ENCODE measurements at regions not wholly inside any gene's neighbourhood (a gene's known extent, or its start where the extent isn't known, plus 50 kb on each side); places are given as distances from the start of the nearest gene placed in this dataset.

DNA sequence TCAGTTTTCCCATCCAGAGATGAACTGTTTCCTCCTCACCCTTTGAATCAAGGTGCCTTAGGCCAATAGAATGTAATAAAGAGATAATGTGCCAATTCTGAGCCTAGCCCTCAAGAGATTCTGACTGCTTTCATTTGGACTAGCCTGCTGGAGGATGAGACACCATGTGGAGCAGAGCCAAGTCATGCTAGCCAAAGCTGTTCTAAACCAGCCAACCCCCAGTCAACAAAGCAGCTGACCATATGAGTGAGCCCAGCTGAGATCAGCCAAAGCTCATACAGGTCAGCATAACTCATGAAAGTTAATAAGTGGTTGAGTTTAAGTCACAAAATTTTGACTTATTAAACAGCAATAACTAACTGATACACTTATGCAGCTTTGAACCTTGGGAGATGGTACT lies 66.7 kb upstream of the DBX1 start:
- ATAC-seq (ENCODE audit: insufficient read depth, low read depth), result no peak
- Histone ChIP-seq H3K4me2 (ENCODE audit: insufficient read depth, low read length) (no peak overlapping the region), H3K79me2 (ENCODE audit: insufficient read depth, low read length) (no peaks in the 10 kb centered on the region), H3K9ac (ENCODE audit: low read depth, low read length) (no peak overlapping the region), H3K27me3 (ENCODE audit: insufficient read depth, low read length, poor library complexity) (no peaks in the 10 kb centered on the region), H3K27ac (ENCODE audit: low read length) (no peak overlapping the region), H3K36me3 (ENCODE audit: insufficient read depth, low read length) (no peaks in the 10 kb centered on the region), H3K4me1 (ENCODE audit: insufficient read depth, low read length) (no peaks in the 10 kb centered on the region), H4K20me1 (ENCODE audit: insufficient read depth, low read length) (no peaks in the 10 kb centered on the region), H3K4me3 (ENCODE audit: low read depth in 1 of 2, low read length in 2 of 2) (no peak overlapping the region), H3K9me3 (ENCODE audit: insufficient read depth, low read length, severe bottlenecking) (no peaks in the 10 kb centered on the region), H2AFZ (ENCODE audit: low read depth, low read length) (no peak overlapping the region)
- no peak for TF ChIP-seq EZH2 (IDR thresholded peaks at IDR 0.05; ENCODE audit: borderline replicate concordance, low read depth, low read length, severe bottlenecking)
- DNase-seq, result no peak

- no peak for TF ChIP-seq EZH2 (IDR thresholded peaks at IDR 0.05; ENCODE audit: borderline replicate concordance, low read depth, low read length, severe bottlenecking)
- TF ChIP-seq, protein P1, sequence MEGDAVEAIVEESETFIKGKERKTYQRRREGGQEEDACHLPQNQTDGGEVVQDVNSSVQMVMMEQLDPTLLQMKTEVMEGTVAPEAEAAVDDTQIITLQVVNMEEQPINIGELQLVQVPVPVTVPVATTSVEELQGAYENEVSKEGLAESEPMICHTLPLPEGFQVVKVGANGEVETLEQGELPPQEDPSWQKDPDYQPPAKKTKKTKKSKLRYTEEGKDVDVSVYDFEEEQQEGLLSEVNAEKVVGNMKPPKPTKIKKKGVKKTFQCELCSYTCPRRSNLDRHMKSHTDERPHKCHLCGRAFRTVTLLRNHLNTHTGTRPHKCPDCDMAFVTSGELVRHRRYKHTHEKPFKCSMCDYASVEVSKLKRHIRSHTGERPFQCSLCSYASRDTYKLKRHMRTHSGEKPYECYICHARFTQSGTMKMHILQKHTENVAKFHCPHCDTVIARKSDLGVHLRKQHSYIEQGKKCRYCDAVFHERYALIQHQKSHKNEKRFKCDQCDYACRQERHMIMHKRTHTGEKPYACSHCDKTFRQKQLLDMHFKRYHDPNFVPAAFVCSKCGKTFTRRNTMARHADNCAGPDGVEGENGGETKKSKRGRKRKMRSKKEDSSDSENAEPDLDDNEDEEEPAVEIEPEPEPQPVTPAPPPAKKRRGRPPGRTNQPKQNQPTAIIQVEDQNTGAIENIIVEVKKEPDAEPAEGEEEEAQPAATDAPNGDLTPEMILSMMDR (IDR thresholded peaks at IDR 0.05; ENCODE audit: borderline replicate concordance, extremely low read depth, low read length, poor library complexity, severe bottlenecking), result no peak
- no peak overlapping the region for H3K9ac ChIP-seq (ENCODE audit: low read depth, low read length)
- H3K36me3 ChIP-seq (ENCODE audit: insufficient read depth, low read length), result no peaks in the 10 kb centered on the region
- DNase-seq, result no peak
- H4K20me1 ChIP-seq (ENCODE audit: insufficient read depth, low read length), result no peaks in the 10 kb centered on the region
- no peak overlapping the region for H2AFZ ChIP-seq (ENCODE audit: low read depth, low read length)
- ATAC-seq (ENCODE audit: insufficient read depth, low read depth), result no peak
- no peaks in the 10 kb centered on the region for H3K4me1 ChIP-seq (ENCODE audit: insufficient read depth, low read length)
- no peaks in the 10 kb centered on the region for H3K79me2 ChIP-seq (ENCODE audit: insufficient read depth, low read length)
- H3K4me3 ChIP-seq (ENCODE audit: low read depth in 1 of 2, low read length in 2 of 2), result no peak overlapping the region
- no peak overlapping the region for H3K4me2 ChIP-seq (ENCODE audit: insufficient read depth, low read length)
- H3K9me3 ChIP-seq (ENCODE audit: insufficient read depth, low read length, severe bottlenecking), result no peaks in the 10 kb centered on the region
- H3K27ac ChIP-seq (ENCODE audit: low read length), result no peak overlapping the region
- no peaks in the 10 kb centered on the region for H3K27me3 ChIP-seq (ENCODE audit: insufficient read depth, low read length, poor library complexity)
Observed at GRCh38 chr11:20221566-20221965, 61.3 kb upstream of the DBX1 start.

DNA sequence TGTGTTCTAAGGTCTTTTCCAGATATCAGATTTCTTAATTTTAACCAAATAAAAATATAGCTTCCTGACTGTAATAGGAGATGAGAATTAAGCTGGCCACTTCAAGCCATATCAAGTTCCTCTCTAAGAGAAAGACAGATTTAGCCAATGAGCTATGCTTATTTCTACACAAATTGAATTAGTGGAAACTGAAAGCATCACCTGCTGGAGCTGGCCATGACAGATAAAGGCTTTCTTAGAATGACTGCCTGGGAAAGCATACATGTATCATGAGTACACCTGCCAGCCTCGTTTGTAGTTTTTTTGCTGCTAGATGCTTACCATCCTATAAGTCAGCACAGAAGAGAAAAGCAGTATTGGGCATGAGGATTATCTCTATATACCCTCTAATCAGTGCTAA lies 53.5 kb upstream of the DBX1 start:
- no peaks in the 10 kb centered on the region for H4K20me1 ChIP-seq (ENCODE audit: insufficient read depth, low read length)
- no peaks in the 10 kb centered on the region for H3K27me3 ChIP-seq (ENCODE audit: insufficient read depth, low read length, poor library complexity)
- H3K79me2 ChIP-seq (ENCODE audit: insufficient read depth, low read length), result no peaks in the 10 kb centered on the region
- H3K4me3 ChIP-seq (ENCODE audit: low read depth in 1 of 2, low read length in 2 of 2), result no peak overlapping the region
- DNase-seq, result no peak
- no peaks in the 10 kb centered on the region for H3K9me3 ChIP-seq (ENCODE audit: insufficient read depth, low read length, severe bottlenecking)
- H3K36me3 ChIP-seq (ENCODE audit: insufficient read depth, low read length), result no peaks in the 10 kb centered on the region
- H3K4me2 ChIP-seq (ENCODE audit: insufficient read depth, low read length), result no peak overlapping the region
- H3K27ac ChIP-seq (ENCODE audit: low read length), result no peak overlapping the region
- no peak overlapping the region for H3K9ac ChIP-seq (ENCODE audit: low read depth, low read length)
- no peak overlapping the region for H2AFZ ChIP-seq (ENCODE audit: low read depth, low read length)
- H3K4me1 ChIP-seq (ENCODE audit: insufficient read depth, low read length), result no peaks in the 10 kb centered on the region
- no peak for ATAC-seq (ENCODE audit: insufficient read depth, low read depth)
- TF ChIP-seq EZH2 (IDR thresholded peaks at IDR 0.05; ENCODE audit: borderline replicate concordance, low read depth, low read length, severe bottlenecking), result no peak

GRCh38 chr11:20211691-20212090 lies 51.4 kb upstream of the DBX1 start:
- no peak overlapping the region for H2AFZ ChIP-seq (ENCODE audit: low read depth, low read length)
- no peaks in the 10 kb centered on the region for H3K9me3 ChIP-seq (ENCODE audit: insufficient read depth, low read length, severe bottlenecking)
- H3K4me1 ChIP-seq (ENCODE audit: insufficient read depth, low read length), result no peaks in the 10 kb centered on the region
- no peaks in the 10 kb centered on the region for H3K27me3 ChIP-seq (ENCODE audit: insufficient read depth, low read length, poor library complexity)
- H3K79me2 ChIP-seq (ENCODE audit: insufficient read depth, low read length), result no peaks in the 10 kb centered on the region
- DNase-seq, result no peak
- no peak overlapping the region for H3K9ac ChIP-seq (ENCODE audit: low read depth, low read length)
- H3K4me3 ChIP-seq (ENCODE audit: low read depth in 1 of 2, low read length in 2 of 2), result no peak overlapping the region
- H3K4me2 ChIP-seq (ENCODE audit: insufficient read depth, low read length), result no peak overlapping the region
- TF ChIP-seq, protein P1 (IDR thresholded peaks at IDR 0.05; ENCODE audit: borderline replicate concordance, extremely low read depth, low read length, poor library complexity, severe bottlenecking), result no peak
- no peak for TF ChIP-seq EZH2 (IDR thresholded peaks at IDR 0.05; ENCODE audit: borderline replicate concordance, low read depth, low read length, severe bottlenecking)
- no peak overlapping the region for H3K27ac ChIP-seq (ENCODE audit: low read length)
- H4K20me1 ChIP-seq (ENCODE audit: insufficient read depth, low read length), result no peaks in the 10 kb centered on the region
- ATAC-seq (ENCODE audit: insufficient read depth, low read depth), result no peak
- no peaks in the 10 kb centered on the region for H3K36me3 ChIP-seq (ENCODE audit: insufficient read depth, low read length)
